SKM-1 treated with dmso at 0.1 percent for 144 hours (cell line): ENCODE measurements at regions not wholly inside any gene's neighbourhood (a gene's known extent, or its start where the extent isn't known, plus 50 kb on each side); places are given as distances from the start of the nearest gene placed in this dataset.
"Not testable (repeated sequence)": the region's sequence is repeated elsewhere in the genome, so short reads cannot be mapped to it uniquely, and the experiment has no call there.

ENCODE experiments used
- DNase-seq: peaks from one replicate; lab custom pipeline; 2025; ENCODE audit not compliant: unreplicated experiment; lab: John Stamatoyannopoulos, UW

DNA sequence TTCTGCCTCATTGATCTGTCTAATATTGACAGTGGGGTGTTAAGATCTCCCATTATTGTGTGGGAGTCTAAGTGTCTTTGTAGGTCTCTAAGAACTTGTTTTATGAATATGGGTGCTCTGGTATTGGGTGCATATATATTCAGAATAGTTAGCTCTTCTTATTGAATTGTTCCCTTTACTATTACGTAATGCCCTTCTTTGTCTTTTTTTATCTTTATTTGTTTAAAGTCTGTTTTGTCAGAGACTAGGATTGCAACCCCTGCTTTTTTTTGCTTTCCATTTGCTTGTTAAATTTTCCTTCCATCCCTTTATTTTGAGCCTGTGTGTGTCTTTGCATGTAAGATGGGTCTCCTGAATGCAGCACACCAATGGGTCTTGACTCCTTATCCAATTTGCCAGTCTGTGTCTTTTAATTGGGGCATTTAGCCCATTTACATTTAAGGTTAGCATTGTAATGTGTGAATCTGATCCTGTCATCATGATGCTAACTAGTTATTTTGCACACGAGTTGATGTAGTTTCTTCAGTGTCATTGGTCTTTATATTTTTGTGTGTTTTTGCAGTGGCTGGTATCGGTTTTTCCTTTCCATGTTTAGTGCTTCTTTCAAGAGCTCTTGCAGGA, 1126.0 kb upstream of the TMEM132C start:
- not testable (repeated sequence) for DNase-seq

DNA sequence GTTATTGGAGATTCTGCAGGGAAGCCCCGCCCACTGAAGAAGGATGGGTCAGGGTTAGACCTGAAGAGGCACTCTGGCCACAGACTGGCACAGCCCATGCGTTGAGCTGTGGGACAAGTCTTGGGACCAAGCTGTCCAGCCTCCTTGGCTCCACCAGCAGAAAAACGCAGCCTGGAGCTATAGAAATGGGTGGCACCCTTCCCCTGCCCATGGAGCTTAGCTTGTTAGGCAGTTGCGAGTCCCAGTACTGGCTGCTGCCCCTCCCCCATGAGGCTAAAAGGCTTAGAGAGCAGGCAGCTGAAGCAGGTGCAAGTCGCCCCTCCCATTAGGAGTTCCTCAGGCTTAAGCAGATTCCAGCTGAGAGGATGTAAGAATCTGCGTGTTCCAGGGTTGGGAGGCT, 1124.0 kb upstream of the TMEM132C start:
- no peak for DNase-seq

DNA sequence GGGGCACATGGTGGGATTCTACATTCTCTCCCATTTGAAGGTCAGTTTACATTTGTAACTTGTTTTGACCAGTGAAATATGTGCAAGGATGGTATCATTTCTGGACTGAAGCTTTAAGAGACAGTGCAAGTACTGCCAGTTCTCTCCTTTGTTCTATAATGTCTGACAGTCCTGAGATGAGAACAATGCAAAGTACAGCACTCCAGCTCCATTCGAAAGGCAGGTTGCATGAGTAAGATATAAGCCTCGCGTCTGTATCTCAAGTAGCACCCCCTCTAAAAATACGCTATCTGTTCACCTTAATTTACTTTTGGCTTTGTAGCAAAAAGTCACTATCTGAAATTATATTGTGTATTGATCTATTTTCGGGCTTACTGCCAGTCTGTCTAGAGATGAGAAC, 1122.2 kb upstream of the TMEM132C start:
- DNase-seq = no peak

DNA sequence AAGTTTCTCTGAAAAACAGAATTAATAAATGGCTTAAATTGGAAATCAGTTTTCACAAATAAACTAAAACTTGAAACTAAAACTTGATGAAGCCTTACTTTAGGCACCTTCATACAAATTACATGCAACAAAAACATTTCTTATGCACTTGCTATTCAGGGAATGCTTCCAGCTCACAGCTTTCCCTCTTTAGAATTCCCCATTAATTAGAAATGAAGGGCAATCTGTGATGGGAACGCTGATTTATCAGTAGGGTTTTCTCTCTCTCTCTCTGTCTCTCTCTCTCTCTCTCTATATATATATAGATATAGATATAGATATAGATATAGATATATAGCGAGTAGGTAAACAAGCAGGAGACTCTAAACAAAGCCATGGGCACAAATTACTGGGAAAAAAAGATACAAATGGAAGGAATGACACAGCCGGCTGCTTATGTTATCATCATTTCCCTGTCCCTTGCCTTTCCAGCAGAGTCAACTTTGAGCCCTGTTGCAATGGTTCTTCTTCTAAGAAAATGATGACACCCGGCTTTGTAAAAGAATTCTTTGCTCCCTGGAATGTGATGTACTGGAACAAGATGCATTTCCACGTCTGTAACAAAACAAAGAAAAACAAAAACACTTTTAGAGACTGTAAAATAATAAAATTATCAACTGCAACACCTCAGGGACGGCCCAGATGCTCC, 1121.6 kb upstream of the TMEM132C start:
- DNase-seq = no peak

DNA sequence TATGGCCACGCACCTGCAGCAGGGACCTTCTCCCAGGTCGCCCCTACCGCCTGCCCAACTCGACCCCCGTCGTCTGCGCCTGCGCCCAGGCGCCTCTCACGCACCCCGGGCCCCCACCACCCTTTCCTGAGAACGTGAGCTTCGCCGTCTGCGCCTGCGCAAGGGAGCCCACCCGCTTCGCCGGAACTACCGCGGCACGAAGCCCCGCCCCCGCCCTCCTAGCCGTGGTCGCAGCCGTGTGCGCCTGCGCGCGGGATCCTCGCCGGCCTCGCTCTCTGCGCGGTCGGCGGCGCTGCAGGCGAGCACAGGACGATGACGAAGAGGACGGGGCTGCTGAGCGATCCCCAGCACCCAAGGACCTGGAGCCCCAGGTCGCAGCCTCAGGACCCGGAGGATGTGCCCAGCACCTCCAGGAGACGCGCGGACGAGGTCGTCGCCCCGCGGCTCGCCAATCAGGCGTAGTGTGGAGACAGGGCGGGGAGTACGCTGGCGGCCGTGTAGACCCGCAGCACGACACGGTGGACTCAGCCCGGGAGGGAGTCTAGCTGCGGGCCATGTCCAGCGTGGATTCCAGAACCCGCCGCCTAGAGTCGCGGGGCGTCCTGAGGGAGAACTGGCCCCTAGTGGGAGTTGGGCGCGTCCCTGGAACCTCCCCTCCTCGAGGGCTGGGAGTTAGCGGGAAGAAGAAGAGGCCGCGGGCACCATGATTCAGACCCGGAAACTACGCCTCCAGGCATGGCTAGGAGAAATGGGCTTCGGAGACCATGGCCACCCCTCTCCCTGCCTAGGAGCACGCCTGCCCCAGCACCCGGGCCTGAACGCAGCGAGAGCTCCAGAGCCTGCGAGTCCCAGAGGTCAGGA, 1120.8 kb upstream of the TMEM132C start:
- DNase-seq = no peak

DNA sequence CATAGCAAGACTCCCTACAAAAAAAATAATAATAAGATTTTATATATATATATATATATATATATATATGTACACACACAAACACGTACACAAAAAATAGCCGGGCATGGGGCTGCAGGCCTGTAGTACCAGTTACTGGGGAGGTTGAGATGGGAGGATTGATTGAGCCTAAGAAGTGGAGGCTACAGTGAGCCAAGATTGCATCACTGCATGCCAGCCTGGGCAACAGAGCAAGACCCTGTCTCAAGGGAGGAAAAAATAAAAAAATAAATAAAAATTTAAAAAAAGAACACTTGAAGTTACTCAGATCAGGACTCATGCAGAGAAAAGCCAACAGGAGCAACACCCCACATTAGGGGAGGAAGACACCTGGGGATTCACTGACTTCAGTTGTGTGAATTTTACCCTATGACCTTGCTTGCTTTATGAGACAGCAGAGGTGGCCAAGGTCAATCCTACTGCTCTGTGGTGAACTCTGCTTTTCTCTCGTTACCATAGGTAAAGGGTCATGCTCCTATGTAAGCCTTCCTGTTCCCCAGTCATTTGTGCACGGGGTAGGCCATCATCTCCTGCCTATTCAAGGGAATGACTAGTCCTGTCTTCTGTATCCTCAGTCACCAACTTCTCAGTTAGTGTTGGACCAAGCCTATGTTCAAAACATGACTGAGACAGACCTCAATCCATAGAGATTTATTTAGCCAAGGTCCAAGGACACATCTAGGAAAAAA, 1119.8 kb upstream of the TMEM132C start:
- DNase-seq = no peak

DNA sequence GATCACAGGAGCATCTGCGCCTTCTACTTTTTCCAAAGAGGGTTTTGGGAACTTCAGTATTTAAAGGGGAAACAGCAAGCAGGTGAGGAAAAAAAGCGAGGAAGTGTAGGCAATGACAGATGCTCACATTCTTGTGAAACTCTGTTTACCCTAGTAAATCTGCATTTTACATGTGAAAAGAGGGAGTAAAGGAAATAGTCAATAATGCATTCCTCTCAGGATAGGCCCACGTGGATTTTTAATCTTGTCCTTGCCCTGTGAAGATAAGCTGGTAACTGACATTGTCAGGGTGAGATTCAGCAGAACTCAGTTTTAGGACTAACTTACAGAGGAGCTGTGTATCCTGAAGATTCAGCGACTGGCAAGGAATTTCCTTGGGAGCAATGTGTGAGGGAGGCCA, 1119.2 kb upstream of the TMEM132C start:
- no peak for DNase-seq

DNA sequence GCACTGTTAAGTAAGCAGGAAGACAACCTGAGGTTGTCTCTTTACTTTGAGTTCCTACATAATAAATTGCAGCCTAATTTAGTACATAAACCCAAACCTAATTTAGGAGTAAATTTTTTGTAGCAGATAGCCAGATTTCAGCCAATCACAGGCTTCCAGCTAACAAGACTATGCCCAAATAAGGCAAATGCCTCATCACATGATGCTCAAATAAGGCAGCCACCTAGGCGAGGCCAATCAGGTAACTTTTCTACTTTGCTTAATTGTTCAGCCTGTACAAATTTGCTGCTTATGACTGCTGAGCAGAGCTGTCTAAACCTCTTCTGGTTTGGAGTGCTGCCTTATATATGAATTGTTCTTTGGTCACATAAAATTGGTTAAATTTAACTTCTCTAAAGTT, 1118.7 kb upstream of the TMEM132C start:
- DNase-seq = no peak

DNA sequence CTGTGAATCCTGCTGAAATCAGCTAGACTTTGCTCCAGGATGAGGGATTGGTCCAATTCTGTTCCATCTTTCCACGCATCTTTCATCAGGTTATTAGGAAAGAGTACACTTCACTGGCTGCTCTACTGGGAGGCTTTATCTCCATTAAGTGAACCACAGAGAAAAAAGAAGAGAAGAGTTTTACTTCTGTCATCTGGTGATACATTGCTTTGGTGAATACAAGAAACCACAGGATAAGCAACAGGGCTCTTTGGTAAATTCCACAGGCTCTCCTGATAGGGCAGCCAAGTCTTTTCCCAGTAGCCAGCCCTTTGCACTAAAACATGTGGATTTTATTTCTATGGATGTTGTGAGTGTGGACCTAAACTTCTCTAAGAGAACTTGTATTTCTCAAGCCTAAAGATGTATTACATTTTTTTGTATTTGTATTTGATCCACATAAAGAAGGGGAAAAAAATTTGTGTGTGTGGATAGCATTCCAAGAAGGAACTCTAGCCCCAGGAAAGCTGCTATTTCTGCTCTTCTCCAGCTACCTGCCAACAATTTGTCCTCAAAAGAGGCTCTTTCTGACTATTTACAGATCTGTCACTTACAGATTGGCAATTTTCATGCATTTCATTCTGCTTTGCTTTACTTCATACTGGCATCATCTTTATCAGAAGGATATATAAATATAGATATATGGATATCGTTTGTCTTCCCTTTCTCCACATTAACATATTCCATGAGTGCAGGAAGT, 1117.6 kb upstream of the TMEM132C start:
- no peak for DNase-seq

DNA sequence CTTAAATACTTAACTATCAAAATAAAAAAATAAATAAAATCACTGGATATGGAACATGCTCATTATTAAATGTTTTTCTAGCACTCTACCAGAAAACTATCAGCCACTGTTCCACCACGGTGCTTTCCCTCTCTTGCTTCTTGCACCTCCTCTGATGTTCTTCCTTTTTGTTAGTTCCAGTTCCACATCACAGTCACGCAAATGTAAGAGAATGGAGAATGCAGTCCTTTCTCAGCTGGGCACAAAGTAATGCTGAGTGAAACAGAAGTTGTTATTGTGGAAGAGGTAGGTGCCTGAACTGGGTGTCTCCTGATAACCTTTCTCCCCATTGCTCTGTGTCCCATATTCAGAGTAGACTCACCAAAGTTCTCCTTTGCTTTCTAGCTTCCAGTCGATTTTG, 1116.9 kb upstream of the TMEM132C start:
- no peak for DNase-seq

DNA sequence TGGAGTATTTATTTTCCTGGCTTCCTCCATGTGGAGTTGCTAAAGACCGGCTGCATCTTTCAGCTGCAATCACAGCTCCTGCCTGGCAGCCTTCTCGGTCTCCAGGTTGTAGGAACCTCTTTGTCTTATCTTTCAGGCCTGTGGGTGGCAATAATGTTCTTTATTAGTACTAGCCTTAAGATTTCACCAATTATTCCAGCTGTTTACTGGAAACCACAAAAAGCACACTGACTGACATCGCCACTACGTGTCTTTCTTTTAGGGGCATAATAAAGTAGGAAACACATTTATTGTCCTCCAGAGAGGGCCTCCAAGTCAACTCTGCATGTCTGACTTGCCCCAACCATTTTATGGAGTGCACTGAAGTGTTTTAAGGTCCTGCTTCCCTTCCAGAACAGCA, 1116.5 kb upstream of the TMEM132C start:
- no peak for DNase-seq

DNA sequence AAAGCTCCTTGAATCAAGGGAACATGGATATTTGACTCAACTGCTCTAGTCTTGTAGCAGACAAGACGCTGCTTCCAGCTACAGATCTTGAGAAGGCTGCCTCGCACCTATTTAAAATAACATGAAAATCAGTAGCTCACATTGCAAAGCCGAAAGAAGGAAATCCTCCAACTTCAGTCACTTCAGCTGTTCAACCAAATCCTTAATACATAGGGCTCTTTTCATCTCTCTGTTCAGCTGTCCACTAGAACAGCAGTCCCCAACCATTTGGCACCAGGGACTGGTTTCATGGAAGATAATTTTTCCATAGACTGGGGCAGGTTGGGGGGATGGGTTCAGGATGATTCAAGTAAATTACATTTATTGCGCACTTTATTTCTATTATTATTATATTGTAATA, 1116.0 kb upstream of the TMEM132C start:
- DNase-seq = no peak

DNA sequence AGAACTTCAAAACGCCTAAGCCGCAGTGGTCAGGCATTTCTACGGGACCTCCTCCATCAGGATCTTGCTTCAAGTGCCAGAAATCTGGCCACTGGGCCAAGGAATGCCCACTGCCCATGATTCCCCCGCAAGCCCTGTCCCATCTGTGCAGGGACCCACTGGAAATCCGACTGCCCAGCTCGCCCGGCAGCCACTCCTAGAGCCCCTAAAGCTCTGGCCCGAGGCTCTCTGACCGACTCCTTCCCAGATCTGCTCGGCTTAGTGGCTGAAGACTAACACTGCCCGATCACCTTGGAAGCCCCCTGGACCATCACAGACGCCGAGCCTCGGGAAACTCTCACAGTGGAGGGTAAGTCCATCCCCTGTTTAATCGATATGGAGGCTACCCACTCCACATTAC, 1113.0 kb upstream of the TMEM132C start:
- DNase-seq = no peak

DNA sequence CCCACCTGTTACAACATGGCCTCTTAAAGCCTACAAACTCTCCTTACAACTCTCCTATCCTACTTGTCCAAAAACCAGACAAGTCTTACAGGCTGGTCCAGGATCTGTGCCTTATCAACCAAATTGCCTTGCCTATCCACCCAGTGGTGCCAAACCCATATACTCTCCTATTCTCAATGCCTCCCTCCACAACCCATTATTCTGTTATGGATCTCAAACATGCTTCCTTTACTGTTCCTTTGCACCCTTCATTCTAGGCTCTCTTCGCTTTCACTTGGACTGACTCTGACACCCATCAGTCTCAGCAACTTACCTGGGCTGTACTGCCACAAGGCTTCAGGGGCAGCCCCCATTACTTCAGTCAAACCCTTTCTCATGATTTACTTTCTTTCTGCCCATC, 1112.1 kb upstream of the TMEM132C start:
- not testable (repeated sequence) for DNase-seq

DNA sequence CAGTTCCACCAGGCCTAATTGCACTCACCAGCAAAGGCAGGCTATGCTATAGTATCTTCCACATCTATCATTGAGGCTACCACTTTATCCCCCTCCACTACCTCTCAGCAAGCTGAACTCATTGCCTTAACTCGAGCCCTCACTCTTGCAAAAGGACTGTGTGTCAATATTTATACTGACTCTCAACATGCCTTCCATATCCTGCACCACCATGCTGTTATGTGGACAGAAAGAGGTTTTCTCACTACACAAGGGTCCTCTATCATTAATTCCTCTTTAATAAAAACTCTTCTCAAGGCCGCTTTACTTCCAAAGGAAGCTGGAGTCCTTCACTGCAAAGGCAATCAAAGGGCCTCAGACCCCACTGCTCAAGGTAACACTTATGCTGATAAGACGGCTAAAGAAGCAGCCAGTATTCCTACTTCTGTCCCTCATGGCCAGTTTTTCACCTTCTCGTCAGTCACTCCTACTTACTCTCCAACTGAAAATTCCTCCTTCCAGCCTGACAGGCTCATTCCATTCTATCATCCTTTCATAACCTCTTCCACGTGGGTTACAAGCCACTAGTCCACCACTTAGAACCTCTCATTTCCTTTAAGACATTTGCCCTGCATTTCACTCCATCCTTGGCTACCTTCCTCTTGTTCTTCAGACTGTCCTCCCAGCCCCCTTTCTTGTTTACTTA, 1110.9 kb upstream of the TMEM132C start:
- DNase-seq = not testable (repeated sequence)

DNA sequence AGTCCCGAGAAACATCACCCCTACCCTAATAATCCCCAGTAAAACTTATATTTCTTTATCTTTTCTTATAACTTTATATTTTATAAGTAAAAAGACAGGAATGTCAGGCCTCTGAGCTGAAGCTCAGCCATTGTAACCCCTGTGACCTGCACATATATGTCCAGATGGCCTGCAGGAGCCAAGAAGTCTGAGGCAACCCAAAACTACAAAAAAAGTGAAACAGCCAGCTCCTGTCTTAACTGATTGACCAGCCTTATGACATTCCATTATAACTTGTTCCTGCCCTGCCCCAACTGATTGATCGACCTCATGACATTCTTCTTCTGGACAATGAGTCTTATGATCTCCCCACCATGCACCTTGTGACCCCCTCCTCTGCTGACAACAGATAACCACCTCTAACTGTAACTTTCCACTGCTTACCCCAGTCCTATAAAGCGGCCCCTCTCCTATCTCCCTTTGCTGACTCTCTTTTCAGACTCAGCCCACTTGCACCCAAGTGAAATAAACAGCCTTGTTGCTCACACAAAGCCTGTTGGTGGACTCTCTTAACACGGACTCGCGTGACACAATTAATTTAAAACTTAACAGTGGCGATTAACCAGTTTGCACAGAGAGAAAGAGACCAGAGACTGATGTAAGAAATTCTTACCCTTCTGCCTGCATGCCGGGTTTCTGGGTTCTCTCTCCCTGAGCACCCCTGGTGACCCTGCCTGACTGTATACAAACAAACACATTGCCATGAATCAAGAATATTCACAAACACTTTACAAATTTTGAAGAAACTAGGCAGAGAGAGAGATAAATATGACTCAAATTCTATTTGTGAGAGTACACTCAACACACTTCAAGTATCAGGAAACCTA, 1109.2 kb upstream of the TMEM132C start:
- not testable (repeated sequence) for DNase-seq

DNA sequence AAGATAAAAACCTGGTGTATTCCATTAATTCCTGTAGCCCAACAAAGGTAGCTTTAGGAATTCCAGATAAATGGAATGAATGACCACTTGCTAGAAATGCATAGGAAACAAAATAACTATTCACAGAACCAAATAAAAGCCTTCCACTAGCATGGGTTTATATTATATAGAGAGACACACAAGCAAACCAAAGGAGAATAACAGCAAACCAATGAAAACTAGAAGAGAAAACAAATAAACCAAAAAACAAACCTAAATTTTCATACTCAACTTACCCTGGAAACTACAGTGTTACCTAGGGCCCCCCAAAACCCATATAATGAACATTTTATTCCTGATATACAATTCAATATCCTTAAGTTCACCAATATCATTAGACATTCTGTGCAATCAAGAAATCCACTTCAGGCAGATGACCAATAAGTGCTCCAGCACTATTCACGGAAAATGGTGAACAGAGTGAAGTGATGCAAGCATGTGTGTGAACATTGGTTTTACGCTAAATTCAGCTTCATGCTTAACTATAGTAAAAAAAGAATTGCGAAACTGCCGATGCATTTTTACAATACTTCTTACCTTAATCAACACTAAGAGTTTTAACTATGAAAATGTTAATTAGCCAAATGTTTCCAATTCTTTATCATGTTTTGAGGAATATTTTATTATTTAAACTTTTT, 1108.4 kb upstream of the TMEM132C start:
- no peak for DNase-seq

DNA sequence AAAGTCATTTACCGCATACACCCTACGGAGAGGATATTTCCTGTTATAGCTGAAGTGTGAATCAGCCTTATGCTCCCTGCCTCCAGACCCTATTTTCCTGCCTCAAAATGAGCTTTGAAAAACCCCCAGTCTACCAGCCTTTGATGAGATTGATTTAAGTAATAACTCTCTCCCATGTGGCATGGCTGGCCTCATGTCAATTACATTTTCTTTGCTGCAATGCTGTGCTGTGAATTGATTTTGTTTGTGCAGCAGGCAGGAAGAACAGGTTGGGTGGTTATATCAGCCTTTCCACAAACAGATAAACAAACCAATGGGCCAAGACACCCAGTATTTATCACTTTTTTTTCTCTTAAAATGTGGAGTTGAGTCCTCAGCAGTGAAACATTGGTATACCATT, 1105.5 kb upstream of the TMEM132C start:
- DNase-seq = no peak

DNA sequence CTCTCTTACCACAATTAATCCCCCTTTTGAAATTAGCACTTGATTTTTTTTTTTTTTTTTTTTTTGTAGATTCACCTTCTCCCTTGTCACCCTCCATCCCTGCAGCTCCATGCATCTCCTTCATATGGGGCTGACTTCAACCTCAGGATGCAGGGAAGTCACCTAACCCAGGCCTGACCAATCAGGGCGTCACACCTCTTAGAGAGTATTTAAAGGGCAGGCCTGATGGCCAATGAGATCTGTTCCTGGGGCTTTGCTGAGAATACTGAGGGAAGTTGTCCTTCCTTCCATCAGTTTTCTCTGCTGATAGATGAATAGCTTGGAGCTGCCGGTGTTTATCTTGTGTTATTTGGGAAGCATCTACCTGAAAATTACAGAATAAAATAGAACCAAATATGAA, 1104.7 kb upstream of the TMEM132C start:
- no peak for DNase-seq
